Medulla oblongata (tissue), 1 donor: ENCODE measurements at regions not wholly inside any gene's neighbourhood (a gene's known extent, or its start where the extent isn't known, plus 50 kb on each side); places are given as distances from the start of the nearest gene placed in this dataset.
A peak's percentile ranks its signal among the peaks of the same experiment; 100 is the strongest.
"Not testable (repeated sequence)": the region's sequence is repeated elsewhere in the genome, so short reads cannot be mapped to it uniquely, and the experiment has no call there.

ENCODE experiments used
- DNase-seq: peaks from one replicate; pipeline ENCODE4 v3.0.0-alpha.2; 2015; ENCODE audit errors: extremely low spot score

GRCh38 chr9:62874745-62875599, 1685.1 kb downstream of the SPATA31A7 start:
- DNase-seq: not testable (repeated sequence)

DNA sequence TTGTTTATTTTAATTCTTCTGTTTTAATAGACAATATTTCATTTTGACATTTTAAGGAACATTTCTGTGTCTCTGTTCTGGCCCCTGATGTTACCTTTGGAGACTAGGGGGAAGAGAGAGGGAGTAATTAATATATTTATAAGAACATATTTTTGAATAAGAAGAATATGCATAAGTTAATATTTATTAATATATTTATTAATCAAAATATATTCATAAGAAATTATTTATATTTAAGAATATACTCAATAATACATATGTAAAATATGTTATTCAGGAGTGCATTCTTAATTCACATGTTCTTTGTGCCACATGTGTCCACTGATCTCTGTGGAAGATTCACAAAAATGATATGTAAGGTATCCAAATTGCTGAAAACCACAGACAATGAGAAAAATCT, 1687.7 kb downstream of the SPATA31A7 start:
- not testable (repeated sequence) for DNase-seq

DNA sequence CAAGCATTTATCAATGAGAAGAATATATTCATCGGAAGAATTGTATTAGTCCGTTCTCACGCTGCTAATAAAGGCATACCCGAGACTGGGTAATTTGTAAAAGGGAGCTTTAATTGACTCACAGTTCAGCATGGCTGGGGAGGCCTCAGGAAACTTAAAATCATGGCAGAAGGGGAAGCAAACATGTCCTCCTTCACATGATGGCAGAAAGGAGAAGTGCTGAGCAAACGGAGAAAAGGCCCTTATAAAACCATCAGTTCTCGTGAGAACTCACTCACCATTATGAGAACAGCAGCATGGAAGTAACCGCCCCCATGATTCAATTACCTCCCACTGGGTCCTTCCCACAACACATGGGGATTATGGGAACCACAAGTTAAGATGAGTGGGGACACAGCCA, 1688.2 kb downstream of the SPATA31A7 start:
- DNase-seq: not testable (repeated sequence)

DNA sequence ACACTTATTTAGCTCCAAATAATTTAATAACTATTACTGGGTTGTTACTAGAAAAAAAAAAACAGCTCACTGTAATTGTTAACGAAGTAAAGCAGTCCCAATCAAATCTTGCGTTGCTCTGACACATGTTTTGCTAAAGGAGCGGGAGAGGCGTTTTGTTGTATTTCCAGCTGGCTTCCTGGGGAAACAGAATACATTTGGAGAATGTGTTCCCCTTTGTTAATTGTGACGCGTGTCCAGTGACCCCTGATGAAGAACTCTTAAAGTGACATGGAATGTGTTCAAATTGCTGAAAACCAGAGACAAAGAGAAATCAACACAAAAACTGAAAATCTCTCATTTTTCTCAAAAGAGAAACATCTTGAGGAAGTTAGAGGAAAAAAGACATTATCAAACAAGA, 1690.6 kb downstream of the SPATA31A7 start:
- not testable (repeated sequence) for DNase-seq

- not testable (repeated sequence) for DNase-seq
Measured at GRCh38 chr9:62880971-62881370, 1691.1 kb downstream of the SPATA31A7 start.

GRCh38 chr9:62881811-62882210, 1692.0 kb downstream of the SPATA31A7 start:
- not testable (repeated sequence) for DNase-seq

DNA sequence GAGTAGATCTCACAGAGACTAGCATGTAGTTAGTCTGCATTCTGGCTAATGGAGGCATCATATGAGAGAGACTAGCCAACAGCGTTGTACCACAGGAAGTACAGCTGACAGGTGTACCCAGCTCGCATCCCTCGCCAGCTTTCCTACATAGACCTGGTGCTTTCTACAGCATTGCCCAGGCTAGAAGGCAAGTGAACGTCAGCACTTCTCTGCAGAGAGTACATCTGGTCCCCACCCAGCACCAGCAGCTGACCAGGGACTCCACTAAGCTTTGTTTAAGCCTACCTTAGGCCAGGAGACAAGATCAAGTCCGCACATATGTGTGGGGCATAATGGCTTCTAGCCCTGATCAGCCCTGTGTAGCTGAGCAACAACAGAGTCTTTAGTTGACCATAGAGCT, 1692.9 kb downstream of the SPATA31A7 start:
- DNase-seq: not testable (repeated sequence)

DNA sequence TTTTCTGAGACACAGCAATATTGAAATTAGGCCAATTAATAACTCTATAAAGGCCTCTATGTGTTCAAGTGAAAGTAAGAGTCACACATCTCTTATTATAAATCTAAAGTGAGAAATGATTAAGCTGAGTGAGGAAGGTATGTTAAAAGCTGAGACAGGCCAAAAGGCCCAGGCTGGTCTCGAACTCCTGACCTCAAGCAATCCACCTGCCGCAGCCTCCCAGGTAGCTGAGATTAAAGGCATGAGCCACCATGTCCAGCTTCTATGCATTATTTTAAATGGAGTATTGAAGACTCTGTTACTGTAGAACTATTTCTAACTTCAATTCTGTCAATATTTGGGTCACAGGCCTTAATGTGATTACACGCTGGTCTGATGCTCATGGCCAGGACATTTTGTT, 1706.9 kb downstream of the SPATA31A7 start:
- DNase-seq: not testable (repeated sequence)

GRCh38 chr9:62897411-62898225, 1707.8 kb downstream of the SPATA31A7 start:
- DNase-seq: peak; percentile 52

- DNase-seq: not testable (repeated sequence)
Measured at GRCh38 chr9:62899666-62900065, 1709.8 kb downstream of the SPATA31A7 start.

DNA sequence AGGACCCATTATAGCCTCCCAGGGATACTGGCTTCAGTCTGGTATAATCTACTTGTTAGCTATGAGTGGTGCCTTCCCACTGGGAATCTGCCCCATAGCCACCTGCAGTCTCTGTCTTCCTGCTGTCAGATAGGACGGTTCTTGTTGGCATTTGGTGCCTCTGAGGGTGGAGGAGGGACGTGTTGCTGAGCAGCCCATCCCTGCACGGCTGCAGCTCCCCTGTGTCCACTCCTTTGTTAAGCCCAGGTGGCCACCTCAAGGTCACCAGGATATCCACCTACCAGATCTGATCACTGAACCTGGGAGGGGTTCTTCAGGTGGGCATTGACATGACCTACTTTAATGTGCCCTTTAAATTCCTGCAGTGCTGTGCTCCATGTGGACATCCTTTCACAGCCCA, 1714.2 kb downstream of the SPATA31A7 start:
- not testable (repeated sequence) for DNase-seq

DNA sequence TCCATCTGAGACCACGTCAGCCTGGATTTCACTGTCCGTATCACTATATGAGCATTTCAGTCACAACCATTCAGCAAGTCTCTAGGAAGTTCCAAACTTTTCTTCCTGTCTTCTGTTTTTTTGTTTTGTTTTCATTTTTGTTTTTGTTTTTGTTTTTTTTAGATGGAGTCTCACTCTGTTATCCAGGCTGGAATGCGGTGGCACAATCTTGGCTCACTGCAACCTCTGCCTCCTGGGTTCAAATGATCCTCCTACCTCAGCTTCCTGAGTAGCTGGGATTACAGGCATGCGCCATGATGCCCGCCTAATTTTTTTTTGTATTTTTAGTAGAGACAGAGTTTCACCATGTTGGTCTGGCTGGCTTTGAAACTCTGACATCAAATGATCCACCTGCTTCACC, 1715.9 kb downstream of the SPATA31A7 start:
- not testable (repeated sequence) for DNase-seq

DNA sequence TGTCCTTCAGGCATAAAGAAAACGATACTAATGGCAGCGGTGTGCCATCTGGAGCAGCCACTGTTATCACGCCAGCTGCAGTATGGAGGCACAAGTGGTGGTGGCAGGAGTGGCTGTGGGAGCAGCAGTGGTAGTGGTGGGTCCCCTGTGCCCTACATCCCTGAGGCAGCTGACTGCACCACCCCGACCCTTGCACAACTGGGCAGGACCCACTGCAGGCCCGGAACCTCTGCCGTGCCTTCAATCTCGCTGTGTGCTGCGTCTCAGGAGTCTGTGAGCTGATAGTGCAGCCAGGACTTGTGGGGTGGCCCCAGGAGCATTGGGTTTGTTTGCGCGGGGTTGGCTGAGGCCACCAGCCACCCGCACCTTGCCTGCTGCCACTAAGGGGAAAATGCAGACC, 1718.0 kb downstream of the SPATA31A7 start:
- DNase-seq: not testable (repeated sequence)

DNA sequence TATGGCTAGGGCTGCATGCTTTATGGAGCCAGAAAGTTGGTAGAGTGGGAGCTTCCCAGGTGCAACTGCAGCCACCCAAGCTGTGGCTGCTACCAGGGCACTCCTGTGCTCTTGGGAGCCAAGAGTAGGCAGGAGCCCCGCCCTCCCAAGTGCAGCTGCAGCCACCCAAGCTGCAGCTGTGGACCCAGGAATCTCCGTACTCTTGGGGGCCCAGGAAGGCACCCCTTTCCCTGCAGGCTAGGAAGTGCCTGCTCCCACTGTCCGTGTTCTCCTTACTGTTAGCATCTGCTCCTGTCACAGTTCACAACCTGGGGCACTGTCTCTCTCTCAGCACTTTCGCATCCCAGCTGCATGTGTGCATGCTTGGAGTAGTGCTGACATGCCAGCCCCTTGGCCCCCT, 1718.4 kb downstream of the SPATA31A7 start:
- not testable (repeated sequence) for DNase-seq

DNA sequence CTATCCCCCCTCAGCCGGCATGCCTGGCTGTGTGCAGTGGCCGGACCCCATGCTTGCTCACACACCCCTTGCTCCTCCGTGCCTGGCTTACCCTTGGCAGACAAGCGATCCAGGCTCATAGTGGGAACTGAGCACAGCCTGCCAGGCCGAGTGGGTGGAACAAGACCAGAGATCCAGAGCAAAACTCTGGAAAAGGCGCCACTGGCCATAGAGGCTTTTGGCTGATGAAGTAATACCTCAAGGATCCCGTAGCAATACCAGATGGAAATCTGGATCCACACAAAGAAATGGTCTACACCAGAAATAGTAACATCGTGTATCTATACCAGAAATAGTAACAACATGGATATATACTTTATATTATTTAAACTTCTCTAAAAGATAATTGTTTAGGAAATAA, 1719.6 kb downstream of the SPATA31A7 start:
- not testable (repeated sequence) for DNase-seq

GRCh38 chr9:62912278-62912677, 1722.4 kb downstream of the SPATA31A7 start:
- DNase-seq: not testable (repeated sequence)

GRCh38 chr9:62915168-62915567, 1725.3 kb downstream of the SPATA31A7 start:
- DNase-seq: not testable (repeated sequence)

DNA sequence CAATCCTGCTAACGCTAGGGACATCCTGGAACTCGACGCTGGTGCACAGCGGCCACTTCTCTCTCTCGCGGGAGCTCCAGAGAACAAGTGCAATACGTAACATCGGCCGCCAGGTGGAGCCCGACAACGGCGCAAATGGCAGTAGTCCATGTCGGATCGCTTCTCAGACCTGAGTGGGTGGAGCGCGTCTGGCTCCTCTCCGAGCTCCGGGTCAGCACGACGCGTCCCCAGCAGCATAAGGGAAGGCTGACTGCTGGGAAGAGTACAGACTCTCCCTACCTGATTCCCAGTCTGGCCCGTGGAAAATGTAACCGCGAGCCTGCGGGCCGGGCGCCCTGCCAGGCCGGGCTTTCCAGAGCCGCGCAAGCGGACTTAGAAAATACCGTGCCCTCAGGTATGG, 1725.8 kb downstream of the SPATA31A7 start:
- not testable (repeated sequence) for DNase-seq

DNA sequence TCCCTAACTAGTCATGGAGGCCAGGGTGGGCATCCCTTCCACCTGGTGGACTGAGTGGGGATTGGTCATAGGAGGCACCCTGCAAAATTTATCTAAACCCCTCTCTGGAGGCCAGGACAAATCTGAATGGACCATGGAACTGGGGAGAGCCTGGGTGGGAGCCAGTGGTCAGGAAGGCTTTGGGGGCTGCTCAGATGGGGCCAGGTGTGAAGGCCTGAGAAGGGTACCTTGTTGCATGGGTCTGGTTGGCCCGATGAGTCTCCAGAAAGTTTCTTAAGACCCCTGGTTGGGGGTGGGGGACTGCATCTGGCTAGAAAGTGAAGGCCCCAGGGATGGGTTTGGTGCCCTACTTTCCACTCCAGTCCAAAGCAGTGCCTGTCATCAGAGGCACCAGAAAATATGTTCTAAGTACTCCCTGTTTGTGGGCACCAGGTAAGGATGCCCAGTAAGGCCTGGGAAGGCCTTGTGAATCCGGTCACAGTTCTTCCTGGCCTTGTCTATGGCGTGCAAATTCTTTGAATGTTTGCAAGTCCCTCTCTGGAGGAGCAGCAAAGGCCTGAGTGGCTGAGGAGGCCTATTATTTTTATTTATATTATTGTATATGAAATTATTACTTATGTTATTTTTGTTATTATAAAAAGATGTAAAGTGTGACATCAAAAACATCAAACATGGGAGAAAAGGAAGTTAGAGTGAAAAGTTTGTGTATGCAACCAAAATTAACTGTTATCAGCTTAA, 1729.0 kb downstream of the SPATA31A7 start:
- DNase-seq: not testable (repeated sequence)

- DNase-seq: not testable (repeated sequence)
Measured at GRCh38 chr9:62931484-62931883, 1741.6 kb downstream of the SPATA31A7 start.

GRCh38 chr9:62952840-62953239, 1763.0 kb downstream of the SPATA31A7 start:
- DNase-seq: not testable (repeated sequence)
